Choroid plexus epithelial cell (primary cell): ENCODE measurements at regions not wholly inside any gene's neighbourhood (a gene's known extent, or its start where the extent isn't known, plus 50 kb on each side); places are given as distances from the start of the nearest gene placed in this dataset.

Experiments
- DNase-seq: peaks from one replicate; pipeline ENCODE4 v3.0.0-alpha.2; 2010; ENCODE audit warnings: low read depth
- H3K4me3 ChIP-seq: 2 replicates; pipeline ENCODE4 v1.5.1; 2011; ENCODE audit warnings: low read depth, mild to moderate bottlenecking, control low read depth, low read length, moderate library complexity
- CTCF ChIP-seq: conservative IDR thresholded peaks from 2 replicates; pipeline ENCODE4 v1.5.1; 2011; ENCODE audit warnings: low read depth, mild to moderate bottlenecking, control low read depth, inconsistent platforms, low read length, moderate library complexity

- peak; percentile 5 for DNase-seq
- no peak for TF ChIP-seq CTCF
- H3K4me3 ChIP-seq: no peak overlapping the region
These were observed 79.6 kb downstream of the OTX2 start for GRCh38 chr14:56730538-56731145.

DNA sequence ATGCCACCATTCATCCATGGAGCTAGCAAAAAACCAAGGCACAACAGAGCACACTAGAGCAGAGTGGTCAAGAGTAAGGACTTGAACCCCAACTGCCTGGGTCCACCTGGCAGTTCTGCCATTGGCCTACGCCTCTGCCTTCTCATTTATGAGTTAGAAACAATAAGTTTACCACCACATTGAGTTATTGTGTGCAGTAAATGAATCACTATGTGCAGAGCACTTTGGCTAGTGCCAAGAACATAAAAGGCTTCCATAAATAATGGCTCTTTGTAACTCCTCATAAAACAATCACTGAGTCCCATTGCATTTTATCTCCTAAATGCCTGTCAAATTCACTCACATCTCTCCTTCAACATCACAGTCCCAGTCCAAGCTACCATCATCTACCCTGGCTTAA lies 86.3 kb downstream of the OTX2 start:
- H3K4me3 ChIP-seq: no peak overlapping the region
- no peak for TF ChIP-seq CTCF
- no peak for DNase-seq

DNA sequence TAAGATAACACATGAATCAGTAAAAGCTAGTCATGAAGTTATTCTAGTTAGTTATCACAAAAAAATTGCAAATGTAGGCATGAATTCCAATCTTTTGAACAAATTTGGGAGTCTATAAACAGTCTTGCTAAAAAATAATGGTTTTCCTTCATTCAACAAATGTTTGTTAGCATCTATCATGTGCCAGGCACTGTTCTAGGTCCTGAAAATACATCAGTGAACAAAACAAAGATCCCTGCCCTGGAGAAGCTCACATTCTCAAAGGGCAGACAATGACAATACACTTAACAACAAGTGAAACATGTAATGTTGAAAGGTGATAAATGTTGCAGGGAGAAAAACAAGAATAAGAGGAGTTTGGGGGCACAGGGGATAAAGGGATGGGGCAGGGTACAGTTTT lies 86.9 kb downstream of the OTX2 start:
- no peak for TF ChIP-seq CTCF
- no peak for DNase-seq
- H3K4me3 ChIP-seq: no peak overlapping the region

DNA sequence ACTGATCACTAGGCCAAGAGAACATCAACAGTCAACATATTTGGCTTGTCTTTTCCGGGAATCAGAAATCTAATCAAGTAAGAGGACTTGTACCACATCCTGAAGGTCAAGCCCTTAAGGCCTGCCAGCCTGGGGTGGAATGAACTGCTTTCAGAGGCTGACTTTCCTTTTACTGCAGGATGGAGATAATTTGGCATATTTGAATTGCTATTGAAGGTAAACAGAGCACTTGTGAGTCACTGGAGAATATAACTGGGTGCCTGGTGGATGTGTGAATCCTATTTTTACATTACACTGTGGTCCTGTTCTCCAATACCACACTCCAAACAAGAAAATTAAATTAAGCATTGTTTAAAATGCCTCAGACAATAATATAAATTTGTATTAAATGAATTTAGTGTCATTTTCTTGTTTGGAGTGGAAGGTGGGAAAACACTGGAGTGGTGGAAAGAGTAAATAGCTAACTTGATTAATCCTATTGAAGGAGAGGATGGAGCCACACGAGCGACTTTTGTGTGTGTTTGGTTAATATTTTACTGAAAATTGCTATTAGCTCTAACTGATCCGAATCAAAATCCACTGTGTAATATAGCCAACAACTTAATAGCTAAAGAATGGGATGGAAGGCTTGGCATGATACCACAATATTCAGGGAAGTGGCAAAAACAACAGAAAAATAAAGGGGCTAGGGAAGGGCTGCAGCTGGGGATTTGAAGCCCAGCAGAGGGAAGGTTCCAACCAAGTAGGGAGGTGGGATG lies 89.4 kb downstream of the OTX2 start:
- no peak overlapping the region for H3K4me3 ChIP-seq
- DNase-seq: no peak
- no peak for TF ChIP-seq CTCF

DNA sequence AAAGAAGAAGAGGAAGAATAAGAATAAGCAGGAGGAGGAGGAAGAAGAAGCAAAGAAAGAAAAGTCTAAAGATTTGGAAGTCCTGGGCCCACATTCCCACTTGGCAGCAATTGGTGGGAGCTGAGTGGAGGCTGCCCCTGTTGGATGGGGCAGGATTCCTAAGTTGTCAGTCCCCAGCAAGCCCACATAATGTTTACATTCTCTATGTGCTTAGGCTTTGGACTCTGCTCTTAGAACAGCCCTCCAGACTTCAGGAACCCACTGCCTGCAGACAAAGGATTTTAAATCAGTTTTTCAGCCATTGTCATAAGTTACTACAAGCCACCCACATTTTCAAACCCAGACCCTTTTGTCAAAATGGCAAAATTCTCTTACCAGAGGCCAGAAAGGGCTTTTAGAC lies 92.0 kb downstream of the OTX2 start:
- H3K4me3 ChIP-seq: no peak overlapping the region
- DNase-seq: no peak
- TF ChIP-seq CTCF: no peak

DNA sequence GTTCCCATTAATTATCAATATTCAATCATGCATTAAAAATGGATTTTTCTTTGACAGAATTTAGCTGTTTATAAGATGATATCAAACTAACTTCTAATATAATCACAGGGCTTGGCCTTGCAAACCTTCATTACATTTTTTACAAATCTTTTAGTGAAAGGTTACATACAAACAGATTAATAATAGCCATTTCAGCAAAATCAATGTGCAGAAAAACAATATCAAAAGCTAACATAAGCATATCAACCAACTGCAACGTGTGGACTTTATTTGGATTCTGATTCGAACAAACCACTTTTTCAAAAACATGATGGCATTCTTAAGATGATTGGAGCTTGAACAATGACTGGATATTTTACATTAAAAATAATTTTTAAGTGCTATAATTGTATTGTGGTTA lies 93.6 kb downstream of the OTX2 start:
- TF ChIP-seq CTCF: no peak
- DNase-seq: no peak

GRCh38 chr14:56715938-56716337 lies 94.3 kb downstream of the OTX2 start:
- no peak for DNase-seq
- H3K4me3 ChIP-seq: no peak overlapping the region
- TF ChIP-seq CTCF: no peak

More for the DNA sequence above, 93.6 kb downstream of the OTX2 start:
- no peak overlapping the region for H3K4me3 ChIP-seq
